Endothelial cell of umbilical vein (primary cell): ENCODE measurements at regions not wholly inside any gene's neighbourhood (a gene's known extent, or its start where the extent isn't known, plus 50 kb on each side); places are given as distances from the start of the nearest gene placed in this dataset.

ENCODE experiments used
- CTCF ChIP-seq, 2 donors: IDR thresholded peaks; 1 replicate in 1 of 2; 2 replicates in 1 of 2; pipeline ENCODE4 v1.5.1; 2011; ENCODE audit warnings: low read length in 2 of 2, mild to moderate bottlenecking in 2 of 2, moderate library complexity in 2 of 2, control low read depth in 1 of 2, inconsistent platforms in 1 of 2, low read depth in 1 of 2; ENCODE audit not compliant: insufficient read depth in 1 of 2; ENCODE audit errors: extremely low read depth in 1 of 2
- EZH2 ChIP-seq: IDR thresholded peaks from 2 replicates; pipeline ENCODE4 v1.6.1; 2012; ENCODE audit warnings: borderline replicate concordance, low read depth, mild to moderate bottlenecking, moderate library complexity, low read length, inconsistent platforms; ENCODE audit not compliant: severe bottlenecking
- JUN ChIP-seq: IDR thresholded peaks from 2 replicates; pipeline ENCODE4 v1.6.1; 2011; ENCODE audit warnings: borderline replicate concordance, low read depth; ENCODE audit not compliant: insufficient read length, insufficient read depth
- MAX ChIP-seq: IDR thresholded peaks from 2 replicates; pipeline ENCODE4 v1.6.1; 2011; ENCODE audit not compliant: insufficient read depth, insufficient read length
- POLR2A ChIP-seq: IDR thresholded peaks from 2 replicates; pipeline ENCODE4 v1.6.1; 2012; ENCODE audit warnings: low read depth, mild to moderate bottlenecking, control low read depth, low read length
- POLR2AphosphoS5 ChIP-seq: IDR thresholded peaks from 2 replicates; pipeline ENCODE4 v1.6.1; 2012; ENCODE audit warnings: low read depth, mild to moderate bottlenecking, control low read depth, low read length, moderate library complexity; ENCODE audit not compliant: insufficient read depth

GRCh38 chr20:6360766-6361165 is 237.9 kb upstream of the FERMT1 start:
- TF ChIP-seq MAX (no peak), CTCF (IDR thresholded peaks at IDR 0.05; ENCODE audit: extremely low read depth in 1 of 2, insufficient read depth in 1 of 2, low read depth in 1 of 2, low read length in 2 of 2) (no peak), POLR2AphosphoS5 (no peak), JUN (no peak), POLR2A (no peak), EZH2 (no peak)
